Astrocyte of the spinal cord (primary cell): ENCODE measurements at regions not wholly inside any gene's neighbourhood (a gene's known extent, or its start where the extent isn't known, plus 50 kb on each side); places are given as distances from the start of the nearest gene placed in this dataset.

ENCODE experiments used
- DNase-seq: peaks from one replicate; pipeline ENCODE4 v3.0.0; 2011; ENCODE audit warnings: low read depth, low spot score
- H3K4me3 ChIP-seq: 2 replicates; pipeline ENCODE4 v1.5.1; 2011; ENCODE audit warnings: low read depth, mild to moderate bottlenecking, low read length, moderate library complexity
- CTCF ChIP-seq: IDR thresholded peaks from 2 replicates; pipeline ENCODE4 v1.5.1; 2012; ENCODE audit warnings: low read depth, mild to moderate bottlenecking, low read length, inconsistent platforms
- in situ Hi-C: cut with HindIII; loops from 2 replicates; pipeline ENCODE4 v1.10.0; 2017; ENCODE audit warnings: low sequenced_read_pairs

- H3K4me3 ChIP-seq, result no peak overlapping the region
- no peak for TF ChIP-seq CTCF
- in situ Hi-C loops, result no loop called here
- DNase-seq, result no peak
Observed at GRCh38 chr1:91124290-91124985, 102.6 kb upstream of the ZNF644 start.

GRCh38 chr1:91123773-91124172 is 101.9 kb upstream of the ZNF644 start:
- TF ChIP-seq CTCF, result no peak
- in situ Hi-C loops, result no loop called here
- DNase-seq, result no peak
- H3K4me3 ChIP-seq, result no peak overlapping the region

DNA sequence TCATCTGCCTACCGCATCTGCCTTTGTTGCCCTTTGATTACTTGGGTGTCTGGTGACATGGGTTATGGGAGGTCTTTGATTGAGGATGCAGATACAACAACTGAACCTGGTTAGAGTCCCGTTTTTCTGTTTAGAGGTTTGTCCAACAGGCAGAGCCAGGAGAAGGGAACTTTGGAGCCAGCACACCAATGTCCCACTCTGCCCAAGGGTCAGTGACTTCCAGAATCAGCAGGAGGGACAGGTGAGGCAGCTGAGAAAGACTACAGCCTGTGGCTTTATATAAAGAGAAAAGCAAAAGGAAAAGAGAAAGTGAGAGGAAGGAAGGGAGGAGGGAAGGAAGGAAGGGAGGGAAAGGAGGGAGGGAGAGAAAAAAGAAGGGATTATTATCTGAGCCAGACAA is 101.5 kb upstream of the ZNF644 start:
- no peak for DNase-seq
- no peak overlapping the region for H3K4me3 ChIP-seq
- in situ Hi-C loops, result no loop called here
- no peak for TF ChIP-seq CTCF

DNA sequence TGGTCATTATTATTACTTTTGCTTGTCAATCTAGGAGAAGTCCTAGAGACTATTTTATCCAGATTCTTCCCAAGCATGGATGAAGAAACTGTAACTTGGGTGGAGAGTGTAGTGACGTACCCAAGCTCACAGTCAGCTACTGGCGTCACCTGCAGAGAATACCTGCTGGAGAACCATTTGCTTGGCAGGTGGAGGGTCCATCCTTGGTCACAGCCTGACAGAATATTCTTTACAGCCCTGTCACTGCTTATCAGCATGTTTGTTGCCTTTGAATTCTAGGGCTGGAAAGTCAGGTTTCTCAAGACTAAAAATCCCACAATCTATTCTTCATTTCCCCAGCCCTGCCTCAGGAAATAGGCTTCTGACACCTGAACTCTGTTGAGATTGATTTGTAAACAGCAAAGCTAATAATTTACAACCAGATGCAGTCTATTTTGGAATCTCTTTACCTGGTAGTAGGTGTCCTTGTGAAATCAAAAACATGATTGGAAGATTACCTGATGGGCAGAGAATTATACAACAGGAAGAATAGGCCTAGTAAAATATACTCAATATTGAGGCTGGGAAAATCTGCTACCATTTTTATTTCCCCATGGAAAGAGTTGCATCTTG is 100.4 kb upstream of the ZNF644 start:
- no peak for TF ChIP-seq CTCF
- DNase-seq, result no peak
- H3K4me3 ChIP-seq, result no peak overlapping the region
- in situ Hi-C loops, result no loop called here

DNA sequence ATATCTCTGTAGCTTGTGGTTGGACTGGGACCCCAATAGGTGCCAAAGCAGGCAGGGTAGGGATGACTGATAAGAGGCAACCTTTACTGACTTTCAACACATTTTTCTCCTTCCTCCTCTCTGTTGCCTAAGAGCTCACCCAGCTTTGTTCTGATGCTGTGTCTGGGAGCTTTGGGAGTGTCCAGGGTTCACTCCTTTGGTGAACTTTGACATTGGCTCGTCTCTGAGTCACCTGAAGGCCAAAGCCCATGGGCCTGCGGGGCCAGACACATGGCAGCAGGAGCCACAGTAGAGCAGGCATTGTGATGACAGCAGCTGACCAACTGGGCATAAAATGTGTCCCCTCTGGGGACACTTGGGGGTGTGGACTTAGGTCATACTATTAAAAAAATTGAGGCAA is 99.5 kb upstream of the ZNF644 start:
- in situ Hi-C loops, result no loop called here
- TF ChIP-seq CTCF, result no peak
- no peak overlapping the region for H3K4me3 ChIP-seq
- no peak for DNase-seq

- in situ Hi-C loops, result no loop called here
- no peak overlapping the region for H3K4me3 ChIP-seq
- no peak for TF ChIP-seq CTCF
Observed at GRCh38 chr1:91120936-91121335, 99.1 kb upstream of the ZNF644 start.

More at GRCh38 chr1:91120936-91121335, 99.1 kb upstream of the ZNF644 start:
- DNase-seq, result no peak
